H1 (cell line): ENCODE measurements at regions not wholly inside any gene's neighbourhood (a gene's known extent, or its start where the extent isn't known, plus 50 kb on each side); places are given as distances from the start of the nearest gene placed in this dataset.

ENCODE experiments used
- CTCF ChIA-PET: fragments of 300-600 bp; sonication (Branson Sonifier 250); formaldehyde crosslinking; loops from one replicate; lab custom pipeline; 2021; ENCODE audit not compliant: partially characterized antibody; lab: Charles Lee
- POLR2A ChIA-PET: fragments of 300-600 bp; sonication (Branson Sonifier 250); formaldehyde crosslinking; loops from one replicate; lab custom pipeline; 2021; ENCODE audit warnings: inconsistent platforms; ENCODE audit not compliant: partially characterized antibody; lab: Charles Lee
- DNase-seq, 2 experiments: peaks; one replicate each; pipeline versions ENCODE4 v3.0.0 to v3.0.0-alpha.2; 2010 to 2022; ENCODE audit warnings: low spot score in 2 of 2, low read depth in 1 of 2, mixed read lengths in 1 of 2
- FAIRE-seq: peaks from 2 replicates; lab custom pipeline; 2011; peaks lifted over from hg19 to GRCh38; lab: Jason Lieb, UNC
- H2AFZ ChIP-seq: 2 replicates; pipeline ENCODE4 v1.8.1; 2012; ENCODE audit warnings: low read length, inconsistent platforms
- H2AK5ac ChIP-seq: 2 replicates; pipeline ENCODE4 v1.6.1; 2013; ENCODE audit warnings: low read depth, low read length
- H2BK120ac ChIP-seq: replicated peaks from 2 replicates; pipeline ENCODE3; 2013; ENCODE audit warnings: low read depth, low read length, inconsistent platforms
- H2BK12ac ChIP-seq: 2 replicates; pipeline ENCODE4 v1.6.1; 2013; ENCODE audit warnings: low read depth, low read length
- H2BK15ac ChIP-seq: 2 replicates; pipeline ENCODE4 v1.6.1; 2013; ENCODE audit warnings: low read length
- H2BK20ac ChIP-seq: 2 replicates; pipeline ENCODE4 v1.6.1; 2013; ENCODE audit warnings: low read length
- H2BK5ac ChIP-seq: 2 replicates; pipeline ENCODE4 v1.6.1; 2013; ENCODE audit warnings: low read depth, low read length
- H3K14ac ChIP-seq: 2 replicates; pipeline ENCODE4 v1.6.1; 2013; ENCODE audit warnings: inconsistent platforms; ENCODE audit not compliant: insufficient read length
- H3K18ac ChIP-seq: 2 replicates; pipeline ENCODE4 v1.6.1; 2013; ENCODE audit warnings: low read length; ENCODE audit errors: extremely low read depth
- H3K23ac ChIP-seq: 2 replicates; pipeline ENCODE4 v1.6.1; 2013; ENCODE audit warnings: inconsistent platforms; ENCODE audit not compliant: insufficient read length
- H3K23me2 ChIP-seq: 2 replicates; pipeline ENCODE4 v1.6.1; 2013; ENCODE audit warnings: low read depth, low read length
- H3K27ac ChIP-seq: 2 replicates; pipeline ENCODE4 v1.6.1; 2011; ENCODE audit warnings: low read depth, low read length, inconsistent platforms
- H3K27me3 ChIP-seq, 4 experiments: replicated peaks in 1 of 4; 1 replicate in 1 of 4; 2 replicates in 3 of 4; pipeline versions ENCODE4 v1.6.1 to v1.8.1; 2011 to 2013; ENCODE audit warnings: low read length in 3 of 4, mild to moderate bottlenecking in 3 of 4, inconsistent platforms in 2 of 4, mixed read lengths in 2 of 4, moderate library complexity in 1 of 4; ENCODE audit not compliant: control insufficient read depth in 3 of 4, insufficient read depth in 3 of 4; ENCODE audit errors: extremely low read depth in 1 of 4
- H3K36me3 ChIP-seq, 4 experiments: 2 replicates each; pipeline versions ENCODE4 v1.6.1 to v1.8.1; 2011 to 2013; ENCODE audit warnings: mild to moderate bottlenecking in 4 of 4, low read length in 3 of 4, moderate library complexity in 2 of 4, control low read depth in 1 of 4, inconsistent platforms in 1 of 4; ENCODE audit not compliant: insufficient read depth in 4 of 4, control insufficient read depth in 2 of 4
- H3K4ac ChIP-seq: replicated peaks from 2 replicates; pipeline ENCODE3; 2013; ENCODE audit warnings: low read length, low read depth, mixed read lengths, inconsistent platforms; ENCODE audit not compliant: insufficient read length
- H3K4me1 ChIP-seq, 4 experiments: replicated peaks in 1 of 4; 1 replicate in 1 of 4; 2 replicates in 3 of 4; pipeline versions ENCODE4 v1.6.1 to v1.8.1; 2011 to 2013; ENCODE audit warnings: low read length in 3 of 4, inconsistent platforms in 2 of 4, mixed read lengths in 1 of 4; ENCODE audit not compliant: insufficient read depth in 4 of 4, control insufficient read depth in 3 of 4
- H3K4me2 ChIP-seq, 2 experiments: 2 replicates each; pipeline versions ENCODE4 v1.6.1 to v1.8.1; 2011 to 2013; ENCODE audit warnings: low read depth in 2 of 2, low read length in 2 of 2, control low read depth in 1 of 2, inconsistent platforms in 1 of 2, mild to moderate bottlenecking in 1 of 2; ENCODE audit not compliant: insufficient read depth in 1 of 2
- H3K4me3 ChIP-seq, 4 experiments: fragments of 200-600, 300-600 bp in 1 of 4; sonication (generic), shearing (Covaris generic), sonication (Bioruptor Twin) in 1 of 4; 2 replicates each; pipeline versions ENCODE4 v1.5.1 to v1.8.1; 2011 to 2016; ENCODE audit warnings: low read length in 4 of 4, low read depth in 3 of 4, control low read depth in 2 of 4, inconsistent platforms in 2 of 4, mild to moderate bottlenecking in 2 of 4, mixed read lengths in 1 of 4, moderate library complexity in 1 of 4; ENCODE audit not compliant: insufficient read depth in 2 of 4; ENCODE audit errors: extremely low read depth in 1 of 4
- H3K56ac ChIP-seq: replicated peaks from 2 replicates; pipeline ENCODE3; 2013; ENCODE audit warnings: low read depth, mild to moderate bottlenecking, mixed read lengths, low read length, inconsistent platforms; ENCODE audit not compliant: insufficient read length
- H3K79me1 ChIP-seq: 2 replicates; pipeline ENCODE4 v1.6.1; 2013; ENCODE audit warnings: low read depth, low read length, control low read depth
- H3K79me2 ChIP-seq, 2 experiments: 2 replicates each; pipeline versions ENCODE4 v1.6.1 to v1.8.1; 2012 to 2013; ENCODE audit warnings: low read length in 2 of 2, mild to moderate bottlenecking in 2 of 2, inconsistent platforms in 1 of 2; ENCODE audit not compliant: insufficient read depth in 2 of 2, control insufficient read depth in 1 of 2
- H3K9ac ChIP-seq, 4 experiments: replicated peaks in 1 of 4; 1 replicate in 1 of 4; 2 replicates in 3 of 4; pipeline versions ENCODE4 v1.6.1 to v1.8.1; 2011 to 2013; ENCODE audit warnings: low read depth in 3 of 4, low read length in 3 of 4, control low read depth in 2 of 4, mild to moderate bottlenecking in 2 of 4, moderate library complexity in 2 of 4, inconsistent platforms in 1 of 4; ENCODE audit errors: extremely low read depth in 1 of 4
- H3K9me3 ChIP-seq, 2 experiments: 2 replicates each; pipeline versions ENCODE4 v1.6.1 to v1.8.1; 2012 to 2013; ENCODE audit warnings: mild to moderate bottlenecking in 2 of 2, moderate library complexity in 2 of 2, control low read depth in 1 of 2, inconsistent platforms in 1 of 2, low read depth in 1 of 2, low read length in 1 of 2, mixed read lengths in 1 of 2; ENCODE audit not compliant: insufficient read depth in 2 of 2
- H4K20me1 ChIP-seq, 2 experiments: replicated peaks in 1 of 2; 2 replicates each; pipeline versions ENCODE3 to v1.8.1; 2011 to 2013; ENCODE audit warnings: inconsistent platforms in 2 of 2, low read length in 2 of 2, mild to moderate bottlenecking in 1 of 2; ENCODE audit not compliant: insufficient read depth in 2 of 2, control insufficient read depth in 1 of 2
- H4K5ac ChIP-seq: 2 replicates; pipeline ENCODE4 v1.6.1; 2013; ENCODE audit warnings: low read length, low read depth, mixed read lengths, inconsistent platforms; ENCODE audit not compliant: insufficient read length
- H4K8ac ChIP-seq: 2 replicates; pipeline ENCODE4 v1.8.0; 2013; ENCODE audit warnings: mild to moderate bottlenecking, moderate library complexity, low read length, inconsistent platforms; ENCODE audit not compliant: insufficient read depth; ENCODE audit errors: extremely low read depth
- H4K91ac ChIP-seq: replicated peaks from 2 replicates; pipeline ENCODE3; 2013; ENCODE audit warnings: low read length, mixed read lengths, inconsistent platforms; ENCODE audit not compliant: insufficient read length
- EZH2 ChIP-seq: fragments of 200-600 bp; sonication (generic); IDR thresholded peaks from 2 replicates; pipeline ENCODE4 v1.7.1; 2012; ENCODE audit warnings: low read depth, mild to moderate bottlenecking, moderate library complexity, low read length, inconsistent platforms; ENCODE audit not compliant: severe bottlenecking
- HDAC2 ChIP-seq, 2 experiments: fragments of 300-600 bp in 1 of 2; sonication (generic) in 1 of 2; IDR thresholded peaks; 2 replicates each; pipeline ENCODE4 v1.6.1; 2011 to 2012; ENCODE audit warnings: low read depth in 2 of 2, low read length in 2 of 2, mild to moderate bottlenecking in 2 of 2, moderate library complexity in 2 of 2, borderline replicate concordance in 1 of 2, inconsistent platforms in 1 of 2
- JUND ChIP-seq: IDR thresholded peaks from 2 replicates; pipeline ENCODE4 v1.6.1; 2011; ENCODE audit warnings: mild to moderate bottlenecking, improper control_type of control experiment, low read length
- MAFK ChIP-seq: IDR thresholded peaks from 2 replicates; pipeline ENCODE4 v1.6.1; 2012; ENCODE audit warnings: low read depth, mild to moderate bottlenecking, improper control_type of control experiment, low read length
- RXRA ChIP-seq: IDR thresholded peaks from 2 replicates; pipeline ENCODE4 v1.6.1; 2011; ENCODE audit warnings: low read depth, mild to moderate bottlenecking, low read length, moderate library complexity; ENCODE audit not compliant: insufficient read depth
- SIRT6 ChIP-seq: IDR thresholded peaks from one replicate; pipeline ENCODE4 v1.7.1; 2012; ENCODE audit warnings: low read length, inconsistent platforms
- WGBS, 2 experiments: shearing (Covaris generic) in 1 of 2; methylation state at CpG; one replicate each; pipeline versions ENCODE4 v1.1.6 to v1.1.7; 2013 to 2015; ENCODE audit warnings: low lambda C conversion rate in 2 of 2, mixed read lengths in 2 of 2, inconsistent platforms in 1 of 2, low coverage in 1 of 2, missing lambda C conversion rate in 1 of 2; ENCODE audit not compliant: insufficient replicate concordance in 2 of 2, insufficient coverage in 1 of 2, insufficient read length in 1 of 2; ENCODE audit errors: extremely low coverage in 1 of 2, missing lambda C conversion rate in 1 of 2; 5-methylcytosine and 5-hydroxymethylcytosine counted together
- TF ChIP-seq, protein P1 (sequence below), 3 experiments: IDR thresholded peaks; 1 replicate in 2 of 3; 2 replicates in 1 of 3; pipeline versions ENCODE4 v1.5.1 to v1.6.1; 2011; ENCODE audit warnings: low read length in 3 of 3, mild to moderate bottlenecking in 3 of 3, inconsistent platforms in 2 of 3, low read depth in 1 of 3, moderate library complexity in 1 of 3; ENCODE audit not compliant: insufficient read depth in 1 of 3; ENCODE audit errors: control extremely low read depth in 1 of 3
- TF ChIP-seq, protein P2 (sequence below): IDR thresholded peaks from 2 replicates; pipeline ENCODE4 v1.6.1; 2012; ENCODE audit warnings: low read length, inconsistent platforms

DNA sequence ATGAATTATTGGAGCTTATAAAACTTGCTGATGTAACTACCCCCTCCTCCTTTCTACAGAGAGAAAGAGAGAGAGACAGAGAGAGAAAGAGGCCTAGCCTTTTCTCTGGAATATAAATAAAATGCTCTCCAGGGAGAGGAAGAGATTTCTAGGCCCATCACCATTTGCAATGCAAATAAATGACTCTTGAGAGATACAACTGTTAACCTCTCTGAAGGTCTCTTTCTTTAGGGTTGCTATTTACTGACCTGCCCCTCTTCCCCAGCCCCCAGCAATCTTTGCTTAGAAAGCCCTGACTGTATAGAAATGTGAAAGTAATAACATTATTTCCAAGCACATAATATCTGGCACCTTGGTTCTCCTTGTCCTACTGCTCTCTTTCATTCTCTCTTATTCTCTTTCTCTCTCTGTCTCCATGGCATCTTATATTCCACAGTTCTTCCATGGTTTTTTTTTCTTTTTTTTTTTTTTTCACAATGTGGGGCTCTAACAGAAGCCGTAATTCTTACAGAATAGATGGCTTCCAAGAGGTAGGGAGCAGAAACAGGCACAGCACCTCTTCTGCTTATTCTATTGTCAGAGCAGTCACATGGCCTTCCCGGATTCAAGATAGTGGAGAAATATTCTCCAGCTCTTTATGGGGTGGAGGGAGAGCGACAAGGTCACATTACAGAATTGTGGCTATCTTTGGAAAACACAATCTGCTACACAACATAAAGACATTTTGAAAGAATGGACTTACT is 1087.9 kb upstream of the NUDT12 start:
- Histone ChIP-seq H3K27me3 (peaks cover 7 to 27% (median 24%) of the 10 kb centered on the region in 4 experiments), H2AK5ac (no peak overlapping the region), H3K9ac (no peak overlapping the region), H2BK12ac (no peak overlapping the region), H3K23me2 (no peaks in the 10 kb centered on the region), H2AFZ (no peak overlapping the region), H4K5ac (no peak overlapping the region), H4K20me1 (peaks cover 2 to 7% of the 10 kb centered on the region in 2 experiments), H3K27ac (no peak overlapping the region), H3K9me3 (no peaks in the 10 kb centered on the region), H3K14ac (no peak overlapping the region), H3K4me3 (no peak overlapping the region), H3K56ac (no peak overlapping the region), H3K18ac (no peak overlapping the region), H2BK120ac (no peak overlapping the region), H4K91ac (no peak overlapping the region), H3K79me2 (no peaks in the 10 kb centered on the region), H2BK15ac (no peak overlapping the region), H2BK20ac (no peak overlapping the region), H4K8ac (no peak overlapping the region), H3K4ac (no peak overlapping the region), H3K4me2 (peak overlapping the region in 1 of 2 experiments; percentile 24; a peak in 2 of 4 replicates), H3K23ac (no peak overlapping the region), H3K36me3 (no peaks in the 10 kb centered on the region), H3K79me1 (no peaks in the 10 kb centered on the region), H2BK5ac (no peak overlapping the region), H3K4me1 (peaks cover 0 to 8% (median 2%) of the 10 kb centered on the region in 4 experiments; a peak in 3 of 7 replicates)
- DNase-seq (no peak), FAIRE-seq (no peak)
- 69% methylated on average over 3 of the region's 3 CpGs; no CpG with 5 or more reads in 1 of the 2 experiments for WGBS, 2 experiments
- CTCF ChIA-PET: no interaction called here
- POLR2A ChIA-PET: no interaction called here
- TF ChIP-seq JUND: no peak
- TF ChIP-seq EZH2: no peak
- TF ChIP-seq, protein P1, sequence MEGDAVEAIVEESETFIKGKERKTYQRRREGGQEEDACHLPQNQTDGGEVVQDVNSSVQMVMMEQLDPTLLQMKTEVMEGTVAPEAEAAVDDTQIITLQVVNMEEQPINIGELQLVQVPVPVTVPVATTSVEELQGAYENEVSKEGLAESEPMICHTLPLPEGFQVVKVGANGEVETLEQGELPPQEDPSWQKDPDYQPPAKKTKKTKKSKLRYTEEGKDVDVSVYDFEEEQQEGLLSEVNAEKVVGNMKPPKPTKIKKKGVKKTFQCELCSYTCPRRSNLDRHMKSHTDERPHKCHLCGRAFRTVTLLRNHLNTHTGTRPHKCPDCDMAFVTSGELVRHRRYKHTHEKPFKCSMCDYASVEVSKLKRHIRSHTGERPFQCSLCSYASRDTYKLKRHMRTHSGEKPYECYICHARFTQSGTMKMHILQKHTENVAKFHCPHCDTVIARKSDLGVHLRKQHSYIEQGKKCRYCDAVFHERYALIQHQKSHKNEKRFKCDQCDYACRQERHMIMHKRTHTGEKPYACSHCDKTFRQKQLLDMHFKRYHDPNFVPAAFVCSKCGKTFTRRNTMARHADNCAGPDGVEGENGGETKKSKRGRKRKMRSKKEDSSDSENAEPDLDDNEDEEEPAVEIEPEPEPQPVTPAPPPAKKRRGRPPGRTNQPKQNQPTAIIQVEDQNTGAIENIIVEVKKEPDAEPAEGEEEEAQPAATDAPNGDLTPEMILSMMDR (IDR thresholded peaks at IDR 0.05; ENCODE audit: control extremely low read depth in 1 of 3, insufficient read depth in 1 of 3, low read depth in 1 of 3, low read length in 3 of 3): no peak
- TF ChIP-seq RXRA: peak; percentile 39; the same call in 1 of the 2 replicates
- no peak for TF ChIP-seq HDAC2 (IDR thresholded peaks at IDR 0.05; ENCODE audit: borderline replicate concordance in 1 of 2, low read depth in 2 of 2, low read length in 2 of 2)
- no peak for TF ChIP-seq SIRT6
- TF ChIP-seq, protein P2, sequence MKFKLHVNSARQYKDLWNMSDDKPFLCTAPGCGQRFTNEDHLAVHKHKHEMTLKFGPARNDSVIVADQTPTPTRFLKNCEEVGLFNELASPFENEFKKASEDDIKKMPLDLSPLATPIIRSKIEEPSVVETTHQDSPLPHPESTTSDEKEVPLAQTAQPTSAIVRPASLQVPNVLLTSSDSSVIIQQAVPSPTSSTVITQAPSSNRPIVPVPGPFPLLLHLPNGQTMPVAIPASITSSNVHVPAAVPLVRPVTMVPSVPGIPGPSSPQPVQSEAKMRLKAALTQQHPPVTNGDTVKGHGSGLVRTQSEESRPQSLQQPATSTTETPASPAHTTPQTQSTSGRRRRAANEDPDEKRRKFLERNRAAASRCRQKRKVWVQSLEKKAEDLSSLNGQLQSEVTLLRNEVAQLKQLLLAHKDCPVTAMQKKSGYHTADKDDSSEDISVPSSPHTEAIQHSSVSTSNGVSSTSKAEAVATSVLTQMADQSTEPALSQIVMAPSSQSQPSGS: no peak
- no peak for TF ChIP-seq MAFK
